ENCODE measurements at regions not wholly inside any gene's neighbourhood (a gene's known extent, or its start where the extent isn't known, plus 50 kb on each side); places are given as distances from the start of the nearest gene placed in this dataset.

- no peak for ATAC-seq
- no peak for TF ChIP-seq CREB5 (CRISPR knock-in tag; IDR thresholded peaks at IDR 0.05; ENCODE audit: low read depth)
- no peak for TF ChIP-seq SNAI2 (CRISPR knock-in tag; IDR thresholded peaks at IDR 0.05)
- TF ChIP-seq GLIS3 (CRISPR knock-in tag; IDR thresholded peaks at IDR 0.05), result no peak
- TF ChIP-seq POU6F1 (CRISPR knock-in tag; IDR thresholded peaks at IDR 0.05; ENCODE audit: borderline replicate concordance, low read depth), result no peak
- TF ChIP-seq ZNF565 (CRISPR knock-in tag; conservative IDR thresholded peaks at IDR 0.05; ENCODE audit: low read depth), result no peak
- TF ChIP-seq ZFP3 (CRISPR knock-in tag; IDR thresholded peaks at IDR 0.05), result no peak
- TF ChIP-seq TOX (CRISPR knock-in tag; IDR thresholded peaks at IDR 0.05; ENCODE audit: borderline replicate concordance), result no peak
- no peak for TF ChIP-seq ZFP30 (CRISPR knock-in tag; IDR thresholded peaks at IDR 0.05)
- no peak for TF ChIP-seq ZC3H10 (CRISPR knock-in tag; IDR thresholded peaks at IDR 0.05)
- TF ChIP-seq TSHZ2 (CRISPR knock-in tag; IDR thresholded peaks at IDR 0.05), result no peak
- no peak for TF ChIP-seq PPARA (CRISPR knock-in tag; IDR thresholded peaks at IDR 0.05; ENCODE audit: borderline replicate concordance)
- TF ChIP-seq ZNF70 (CRISPR knock-in tag; IDR thresholded peaks at IDR 0.05), result no peak
- TF ChIP-seq CSDC2 (CRISPR knock-in tag; IDR thresholded peaks at IDR 0.05), result no peak
- TF ChIP-seq OSR1 (CRISPR knock-in tag; IDR thresholded peaks at IDR 0.05), result no peak
- no peak for TF ChIP-seq ARNTL (CRISPR knock-in tag; IDR thresholded peaks at IDR 0.05; ENCODE audit: borderline replicate concordance, low read depth)
- no peak for TF ChIP-seq PATZ1 (CRISPR knock-in tag; IDR thresholded peaks at IDR 0.05; ENCODE audit: borderline replicate concordance)
- TF ChIP-seq RARB (CRISPR knock-in tag; IDR thresholded peaks at IDR 0.05), result no peak
- no peak for TF ChIP-seq CSRNP3 (CRISPR knock-in tag; IDR thresholded peaks at IDR 0.05)
- no peak for TF ChIP-seq ZNF8 (CRISPR knock-in tag; IDR thresholded peaks at IDR 0.05)
- no peak for TF ChIP-seq TCF4 (CRISPR knock-in tag; IDR thresholded peaks at IDR 0.05; ENCODE audit: borderline replicate concordance)
These were observed 824.5 kb upstream of the DIAPH2 start for GRCh38 chrX:95860127-95860526.

- no peak for TF ChIP-seq TCF4 (CRISPR knock-in tag; IDR thresholded peaks at IDR 0.05; ENCODE audit: borderline replicate concordance)
- no peak for TF ChIP-seq PPARA (CRISPR knock-in tag; IDR thresholded peaks at IDR 0.05; ENCODE audit: borderline replicate concordance)
- no peak for TF ChIP-seq BACH2 (CRISPR knock-in tag; IDR thresholded peaks at IDR 0.05; ENCODE audit: borderline replicate concordance)
- no peak for TF ChIP-seq ZFP30 (CRISPR knock-in tag; IDR thresholded peaks at IDR 0.05)
- no peak for TF ChIP-seq ARNTL (CRISPR knock-in tag; IDR thresholded peaks at IDR 0.05; ENCODE audit: borderline replicate concordance, low read depth)
- TF ChIP-seq ZNF565 (CRISPR knock-in tag; conservative IDR thresholded peaks at IDR 0.05; ENCODE audit: low read depth), result no peak
- TF ChIP-seq ISL1 (CRISPR knock-in tag; IDR thresholded peaks at IDR 0.05), result no peak
- no peak for TF ChIP-seq CSDC2 (CRISPR knock-in tag; IDR thresholded peaks at IDR 0.05)
- TF ChIP-seq SNAI2 (CRISPR knock-in tag; IDR thresholded peaks at IDR 0.05), result no peak
- TF ChIP-seq CREB5 (CRISPR knock-in tag; IDR thresholded peaks at IDR 0.05; ENCODE audit: low read depth), result no peak
- no peak for TF ChIP-seq RARB (CRISPR knock-in tag; IDR thresholded peaks at IDR 0.05)
- no peak for ATAC-seq
These were observed 809.0 kb upstream of the DIAPH2 start for GRCh38 chrX:95875661-95876060.

Measured in SK-N-SH treated with all-trans-retinoic acid at 6 μM for 48 hours (cell line).